Calu3 (cell line): ENCODE measurements at regions not wholly inside any gene's neighbourhood (a gene's known extent, or its start where the extent isn't known, plus 50 kb on each side); places are given as distances from the start of the nearest gene placed in this dataset.

Experiments
- BruUV-seq: library from RNA; stranded (reverse); fragments of 400-500 nt; replicated peaks from 2 replicates; lab custom pipeline; 2021; lab: Mats Ljungman, UMichigan
- CTCF ChIA-PET: fragments of 300-600 bp; sonication (Branson Sonifier 250); formaldehyde crosslinking; loops from one replicate; lab custom pipeline; 2022; ENCODE audit warnings: antibody characterized with exemption; lab: Charles Lee
- DNase-seq: peaks from one replicate; pipeline ENCODE4 v3.0.0; 2022
- H3K27ac Mint-ChIP-seq: one replicate; pipeline ENCODE4 v1.8.0; 2022; ENCODE audit warnings: mixed read lengths; ENCODE audit not compliant: unreplicated experiment
- H3K27me3 Mint-ChIP-seq: one replicate; pipeline ENCODE4 v1.8.0; 2022; ENCODE audit warnings: mixed read lengths; ENCODE audit not compliant: unreplicated experiment
- H3K36me3 Mint-ChIP-seq: one replicate; pipeline ENCODE4 v1.8.0; 2022; ENCODE audit warnings: mild to moderate bottlenecking, moderate library complexity, mixed read lengths; ENCODE audit not compliant: insufficient read depth, unreplicated experiment
- H3K4me1 Mint-ChIP-seq: one replicate; pipeline ENCODE4 v1.8.0; 2022; ENCODE audit warnings: mild to moderate bottlenecking, low read depth, mixed read lengths; ENCODE audit not compliant: unreplicated experiment
- H3K4me3 Mint-ChIP-seq: one replicate; pipeline ENCODE4 v1.8.0; 2022; ENCODE audit warnings: mild to moderate bottlenecking, low read depth, moderate library complexity, mixed read lengths; ENCODE audit not compliant: unreplicated experiment
- H3K9me3 Mint-ChIP-seq: one replicate; pipeline ENCODE4 v1.8.0; 2022; ENCODE audit warnings: low read depth, mixed read lengths; ENCODE audit not compliant: unreplicated experiment
- intact Hi-C: fragments of 100-400 bp; cut with micrococcal nuclease; formaldehyde crosslinking; loops from one replicate; pipeline ENCODE4 v1.10.0; 2022; ENCODE audit not compliant: unreplicated experiment
- TF ChIP-seq, protein P1 (sequence below): fragments of 200-600 bp; IDR thresholded peaks from one replicate; pipeline ENCODE4 v1.8.0; 2022; ENCODE audit warnings: antibody characterized with exemption; ENCODE audit not compliant: unreplicated experiment

DNA sequence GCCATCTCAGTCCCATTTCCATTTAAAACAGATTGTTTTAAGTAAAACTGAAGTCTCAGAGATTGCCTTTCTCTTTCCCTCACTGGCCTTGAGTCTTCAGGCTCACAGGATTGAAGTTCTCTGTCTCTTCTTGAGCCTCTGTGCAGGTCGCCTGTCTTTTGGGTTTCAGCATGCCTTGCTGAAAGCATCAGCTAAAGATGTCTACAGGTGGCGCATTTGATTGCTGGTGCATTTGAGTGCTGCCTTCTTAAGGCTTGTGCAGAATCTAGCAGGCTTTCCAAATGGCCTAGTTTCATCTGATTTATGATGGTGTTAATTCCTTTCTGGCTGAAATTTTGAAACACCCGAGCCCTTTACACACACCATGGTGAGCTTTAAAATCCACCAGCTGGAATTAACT, 1062.2 kb upstream of the FBXO33 start:
- Mint-ChIP-seq H3K27ac (no peak overlapping the region), H3K4me3 (no peak overlapping the region), H3K4me1 (no peaks in the 10 kb centered on the region), H3K9me3 (peaks cover 12% of the 10 kb centered on the region), H3K27me3 (no peaks in the 10 kb centered on the region), H3K36me3 (no peaks in the 10 kb centered on the region)
- TF ChIP-seq, protein P1, sequence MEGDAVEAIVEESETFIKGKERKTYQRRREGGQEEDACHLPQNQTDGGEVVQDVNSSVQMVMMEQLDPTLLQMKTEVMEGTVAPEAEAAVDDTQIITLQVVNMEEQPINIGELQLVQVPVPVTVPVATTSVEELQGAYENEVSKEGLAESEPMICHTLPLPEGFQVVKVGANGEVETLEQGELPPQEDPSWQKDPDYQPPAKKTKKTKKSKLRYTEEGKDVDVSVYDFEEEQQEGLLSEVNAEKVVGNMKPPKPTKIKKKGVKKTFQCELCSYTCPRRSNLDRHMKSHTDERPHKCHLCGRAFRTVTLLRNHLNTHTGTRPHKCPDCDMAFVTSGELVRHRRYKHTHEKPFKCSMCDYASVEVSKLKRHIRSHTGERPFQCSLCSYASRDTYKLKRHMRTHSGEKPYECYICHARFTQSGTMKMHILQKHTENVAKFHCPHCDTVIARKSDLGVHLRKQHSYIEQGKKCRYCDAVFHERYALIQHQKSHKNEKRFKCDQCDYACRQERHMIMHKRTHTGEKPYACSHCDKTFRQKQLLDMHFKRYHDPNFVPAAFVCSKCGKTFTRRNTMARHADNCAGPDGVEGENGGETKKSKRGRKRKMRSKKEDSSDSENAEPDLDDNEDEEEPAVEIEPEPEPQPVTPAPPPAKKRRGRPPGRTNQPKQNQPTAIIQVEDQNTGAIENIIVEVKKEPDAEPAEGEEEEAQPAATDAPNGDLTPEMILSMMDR: no peak
- intact Hi-C loops: no loop called here
- no TSS peak for BruUV-seq
- DNase-seq: no peak
- CTCF ChIA-PET: no interaction called here

DNA sequence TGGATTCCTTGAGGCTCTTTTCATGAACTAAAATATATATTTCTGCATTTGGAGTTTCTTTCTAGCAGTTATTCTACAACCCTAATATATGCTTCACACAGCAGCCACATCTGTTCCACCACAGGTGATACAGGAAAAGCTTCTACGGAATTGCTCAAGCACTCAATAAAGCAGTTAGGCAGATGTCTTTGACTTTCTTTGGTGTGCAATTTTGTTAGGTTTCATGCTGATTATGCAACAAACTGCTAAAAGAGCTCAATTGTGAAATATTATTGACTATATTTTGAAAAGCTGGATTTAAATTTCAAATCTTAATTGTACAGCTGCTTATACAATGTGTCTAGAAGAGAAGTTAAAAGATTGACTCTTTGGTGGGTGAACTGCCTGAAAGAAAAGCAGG, 1055.6 kb upstream of the FBXO33 start:
- Mint-ChIP-seq H3K9me3 (peaks cover 13% of the 10 kb centered on the region), H3K27me3 (no peaks in the 10 kb centered on the region), H3K36me3 (no peaks in the 10 kb centered on the region), H3K4me1 (no peaks in the 10 kb centered on the region), H3K4me3 (no peak overlapping the region), H3K27ac (no peak overlapping the region)
- CTCF ChIA-PET: no interaction called here
- TF ChIP-seq, protein P1: no peak
- DNase-seq: no peak
- no TSS peak for BruUV-seq
- intact Hi-C loops: no loop called here

DNA sequence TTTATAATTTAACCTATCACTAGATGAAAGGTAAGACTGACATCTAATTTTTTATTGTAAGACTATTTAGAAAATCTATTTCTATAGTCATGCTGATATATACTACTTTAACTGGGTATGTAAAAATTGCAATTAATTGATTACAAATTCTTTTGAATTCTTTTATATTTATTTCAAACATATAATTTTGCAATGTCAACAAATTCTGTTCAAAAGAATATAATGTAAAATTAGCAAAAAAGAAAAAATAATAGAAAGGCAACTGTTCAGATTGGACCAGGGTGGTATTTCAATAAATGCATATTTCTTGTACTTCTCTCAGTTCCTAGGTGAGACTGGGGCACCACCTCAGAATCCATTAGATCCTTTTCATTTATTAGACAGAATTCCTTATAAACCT, 1053.5 kb upstream of the FBXO33 start:
- Mint-ChIP-seq H3K9me3 (peaks cover 7% of the 10 kb centered on the region), H3K4me3 (no peak overlapping the region), H3K27ac (no peak overlapping the region), H3K36me3 (no peaks in the 10 kb centered on the region), H3K27me3 (no peaks in the 10 kb centered on the region), H3K4me1 (no peaks in the 10 kb centered on the region)
- TF ChIP-seq, protein P1: no peak
- BruUV-seq: no TSS peak
- no peak for DNase-seq
- CTCF ChIA-PET: no interaction called here
- intact Hi-C loops: no loop called here

DNA sequence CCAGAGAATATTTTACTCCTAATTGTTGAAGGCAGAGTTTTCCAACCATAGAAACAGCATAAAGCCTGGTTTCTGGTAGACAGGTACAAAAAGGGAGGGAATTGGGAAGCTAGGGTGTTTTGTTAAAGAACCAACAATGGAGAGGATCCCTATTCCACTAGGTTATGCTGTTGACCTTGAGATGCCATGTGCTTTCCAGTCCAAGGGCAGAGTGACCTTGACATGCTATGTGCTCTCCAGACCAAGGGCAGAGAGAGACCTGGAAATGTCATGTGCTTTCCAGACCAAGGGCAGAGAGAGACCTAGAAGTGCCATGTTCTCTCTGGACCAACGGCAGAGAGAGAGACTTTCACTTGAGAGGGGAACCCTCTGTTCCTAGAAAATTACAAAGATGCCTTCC, 1043.8 kb upstream of the FBXO33 start:
- Mint-ChIP-seq H3K9me3 (peaks cover 6% of the 10 kb centered on the region), H3K27ac (no peak overlapping the region), H3K4me1 (no peaks in the 10 kb centered on the region), H3K27me3 (no peaks in the 10 kb centered on the region), H3K36me3 (no peaks in the 10 kb centered on the region), H3K4me3 (no peak overlapping the region)
- DNase-seq: no peak
- intact Hi-C loops: no loop called here
- TF ChIP-seq, protein P1: no peak
- CTCF ChIA-PET: no interaction called here
- BruUV-seq: no TSS peak

DNA sequence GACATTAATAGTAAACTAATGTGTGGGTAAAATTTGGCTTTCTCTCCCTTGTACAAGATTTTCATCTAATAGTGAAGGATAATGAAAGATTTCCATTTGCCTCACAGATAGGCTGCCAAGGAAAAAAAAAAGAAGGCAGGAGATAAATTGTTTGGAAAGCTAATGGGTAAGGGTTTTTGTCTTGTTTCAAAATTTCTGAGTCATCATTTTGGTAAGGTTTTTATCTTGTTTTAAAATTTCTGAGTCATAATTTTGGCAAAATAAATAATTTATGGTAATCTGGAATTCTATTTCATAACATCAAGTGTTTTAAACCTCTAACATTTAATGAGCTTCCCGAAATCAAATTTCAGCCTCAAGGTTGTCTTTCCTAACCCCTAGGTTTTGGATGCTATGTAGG, 1035.7 kb upstream of the FBXO33 start:
- peaks cover 7% of the 10 kb centered on the region for H3K9me3 Mint-ChIP-seq
- no peak overlapping the region for H3K4me3 Mint-ChIP-seq
- H3K27ac Mint-ChIP-seq: no peak overlapping the region
- intact Hi-C loops: no loop called here
- TF ChIP-seq, protein P1: no peak
- no peaks in the 10 kb centered on the region for H3K4me1 Mint-ChIP-seq
- H3K27me3 Mint-ChIP-seq: no peaks in the 10 kb centered on the region
- no TSS peak for BruUV-seq
- DNase-seq: no peak
- CTCF ChIA-PET: no interaction called here
- H3K36me3 Mint-ChIP-seq: no peaks in the 10 kb centered on the region
